HEK293 (cell line): ENCODE measurements at regions not wholly inside any gene's neighbourhood (a gene's known extent, or its start where the extent isn't known, plus 50 kb on each side); places are given as distances from the start of the nearest gene placed in this dataset.
"Not testable (repeated sequence)": the region's sequence is repeated elsewhere in the genome, so short reads cannot be mapped to it uniquely, and the experiment has no call there.

Experiments
- KLF10 ChIP-seq: fragments of 450-650 bp; IDR thresholded peaks from 2 replicates; pipeline ENCODE4 v1.5.1; 2018; ENCODE audit warnings: missing biosample characterization, mild to moderate bottlenecking, missing genetic modification characterization
- MEIS1 ChIP-seq: sonication (generic); formaldehyde crosslinking; IDR thresholded peaks from 2 replicates; pipeline ENCODE4 v1.8.1; 2022; ENCODE audit warnings: missing genetic modification reagents, mild to moderate bottlenecking, borderline replicate concordance
- REPIN1 ChIP-seq: fragments of 450-650 bp; formaldehyde crosslinking; IDR thresholded peaks from 2 replicates; pipeline ENCODE4 v1.5.1; 2017; ENCODE audit warnings: missing biosample characterization, missing genetic modification characterization, low read depth
- WT1 ChIP-seq: fragments of 450-650 bp; formaldehyde crosslinking; IDR thresholded peaks from 2 replicates; pipeline ENCODE4 v1.5.1; 2016; ENCODE audit warnings: missing biosample characterization, missing genetic modification characterization
- ZNF366 ChIP-seq: fragments of 450-650 bp; formaldehyde crosslinking; conservative IDR thresholded peaks from 2 replicates; pipeline ENCODE4 v1.5.1; 2016; ENCODE audit warnings: missing biosample characterization, missing genetic modification characterization
- ZNF639 ChIP-seq: fragments of 450-650 bp; formaldehyde crosslinking; IDR thresholded peaks from 2 replicates; pipeline ENCODE4 v1.5.1; 2016; ENCODE audit warnings: missing biosample characterization, missing genetic modification characterization
- ZNF660 ChIP-seq: fragments of 450-650 bp; IDR thresholded peaks from 2 replicates; pipeline ENCODE4 v1.5.1; 2018; ENCODE audit warnings: missing biosample characterization, mild to moderate bottlenecking, missing genetic modification characterization
- ZNF768 ChIP-seq: fragments of 450-650 bp; formaldehyde crosslinking; IDR thresholded peaks from 2 replicates; pipeline ENCODE4 v1.5.1; 2018; ENCODE audit warnings: missing biosample characterization, mild to moderate bottlenecking, missing genetic modification characterization
- TF ChIP-seq, protein P1 (sequence below): fragments of 450-650 bp; formaldehyde crosslinking; IDR thresholded peaks from 2 replicates; pipeline ENCODE4 v1.5.1; 2016; ENCODE audit warnings: missing biosample characterization, missing genetic modification characterization
- TF ChIP-seq, protein P2 (sequence below): fragments of 450-650 bp; formaldehyde crosslinking; IDR thresholded peaks from 2 replicates; pipeline ENCODE4 v1.5.1; 2016; ENCODE audit warnings: missing biosample characterization, missing genetic modification characterization, low read depth

DNA sequence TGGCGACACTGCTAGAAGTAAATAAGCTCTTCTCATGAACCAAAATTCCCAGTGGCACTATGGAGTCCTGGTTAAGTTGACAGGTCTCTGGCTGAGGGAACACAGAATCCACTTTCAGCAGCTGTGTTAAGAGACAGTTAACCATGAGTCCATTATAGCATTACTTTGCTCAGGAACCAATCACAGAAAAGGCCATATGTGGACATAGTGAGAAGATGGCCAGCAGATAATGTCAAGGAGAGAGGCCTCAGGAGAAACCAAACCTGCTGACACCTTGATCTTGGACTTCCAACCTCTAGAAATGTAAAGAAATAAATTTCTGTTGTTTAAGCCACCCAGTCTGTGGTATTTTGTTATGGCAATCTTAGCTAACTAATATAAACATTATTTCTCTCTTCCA is 88.7 kb upstream of the SPTLC1 start:
- TF ChIP-seq ZNF768 (tag by site-specific recombination); WT1 (tag by site-specific recombination); ZNF366; ZNF639 (tag by site-specific recombination); REPIN1 (tag by site-specific recombination); ZNF660; MEIS1 (CRISPR knock-in tag); KLF10: not testable (repeated sequence)
- TF ChIP-seq, protein P1, sequence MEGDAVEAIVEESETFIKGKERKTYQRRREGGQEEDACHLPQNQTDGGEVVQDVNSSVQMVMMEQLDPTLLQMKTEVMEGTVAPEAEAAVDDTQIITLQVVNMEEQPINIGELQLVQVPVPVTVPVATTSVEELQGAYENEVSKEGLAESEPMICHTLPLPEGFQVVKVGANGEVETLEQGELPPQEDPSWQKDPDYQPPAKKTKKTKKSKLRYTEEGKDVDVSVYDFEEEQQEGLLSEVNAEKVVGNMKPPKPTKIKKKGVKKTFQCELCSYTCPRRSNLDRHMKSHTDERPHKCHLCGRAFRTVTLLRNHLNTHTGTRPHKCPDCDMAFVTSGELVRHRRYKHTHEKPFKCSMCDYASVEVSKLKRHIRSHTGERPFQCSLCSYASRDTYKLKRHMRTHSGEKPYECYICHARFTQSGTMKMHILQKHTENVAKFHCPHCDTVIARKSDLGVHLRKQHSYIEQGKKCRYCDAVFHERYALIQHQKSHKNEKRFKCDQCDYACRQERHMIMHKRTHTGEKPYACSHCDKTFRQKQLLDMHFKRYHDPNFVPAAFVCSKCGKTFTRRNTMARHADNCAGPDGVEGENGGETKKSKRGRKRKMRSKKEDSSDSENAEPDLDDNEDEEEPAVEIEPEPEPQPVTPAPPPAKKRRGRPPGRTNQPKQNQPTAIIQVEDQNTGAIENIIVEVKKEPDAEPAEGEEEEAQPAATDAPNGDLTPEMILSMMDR (tag by site-specific recombination), result not testable (repeated sequence)
- TF ChIP-seq, protein P2, sequence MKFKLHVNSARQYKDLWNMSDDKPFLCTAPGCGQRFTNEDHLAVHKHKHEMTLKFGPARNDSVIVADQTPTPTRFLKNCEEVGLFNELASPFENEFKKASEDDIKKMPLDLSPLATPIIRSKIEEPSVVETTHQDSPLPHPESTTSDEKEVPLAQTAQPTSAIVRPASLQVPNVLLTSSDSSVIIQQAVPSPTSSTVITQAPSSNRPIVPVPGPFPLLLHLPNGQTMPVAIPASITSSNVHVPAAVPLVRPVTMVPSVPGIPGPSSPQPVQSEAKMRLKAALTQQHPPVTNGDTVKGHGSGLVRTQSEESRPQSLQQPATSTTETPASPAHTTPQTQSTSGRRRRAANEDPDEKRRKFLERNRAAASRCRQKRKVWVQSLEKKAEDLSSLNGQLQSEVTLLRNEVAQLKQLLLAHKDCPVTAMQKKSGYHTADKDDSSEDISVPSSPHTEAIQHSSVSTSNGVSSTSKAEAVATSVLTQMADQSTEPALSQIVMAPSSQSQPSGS (tag by site-specific recombination), result not testable (repeated sequence)
